Mesendoderm (in vitro differentiated cells): ENCODE measurements at regions not wholly inside any gene's neighbourhood (a gene's known extent, or its start where the extent isn't known, plus 50 kb on each side); places are given as distances from the start of the nearest gene placed in this dataset.

ENCODE experiments used
- DNase-seq: peaks from one replicate; pipeline ENCODE4 v3.0.0; 2013
- H2AK5ac ChIP-seq: 2 replicates; pipeline ENCODE4 v1.6.1; 2013; ENCODE audit warnings: low read length, inconsistent platforms
- H2BK120ac ChIP-seq: 2 replicates; pipeline ENCODE4 v1.6.1; 2013; ENCODE audit warnings: low read depth, mild to moderate bottlenecking, low read length, moderate library complexity, mixed read lengths
- H2BK15ac ChIP-seq: replicated peaks from 2 replicates; pipeline ENCODE4 v1.6.1; 2013; ENCODE audit warnings: low read depth, mild to moderate bottlenecking, moderate library complexity
- H2BK5ac ChIP-seq: 2 replicates; pipeline ENCODE4 v1.6.1; 2013; ENCODE audit warnings: low read length, inconsistent platforms
- H3K18ac ChIP-seq: 2 replicates; pipeline ENCODE4 v1.6.1; 2013; ENCODE audit warnings: mild to moderate bottlenecking, low read length, mixed read lengths
- H3K23ac ChIP-seq: one replicate; pipeline ENCODE4 v1.6.1; 2013; ENCODE audit warnings: low read length
- H3K27ac ChIP-seq: 2 replicates; pipeline ENCODE4 v1.5.1; 2013; ENCODE audit warnings: low read depth, mild to moderate bottlenecking, inconsistent platforms, low read length, moderate library complexity
- H3K27me3 ChIP-seq: 2 replicates; pipeline ENCODE4 v1.6.1; 2013; ENCODE audit warnings: low read length, control low read depth, mild to moderate bottlenecking, inconsistent platforms; ENCODE audit not compliant: insufficient read depth, poor library complexity
- H3K36me3 ChIP-seq: 2 replicates; pipeline ENCODE4 v1.6.1; 2013; ENCODE audit warnings: low read length, inconsistent platforms; ENCODE audit not compliant: control insufficient read depth, insufficient read depth
- H3K4ac ChIP-seq: one replicate; pipeline ENCODE4 v1.6.1; 2013; ENCODE audit warnings: low read depth, mild to moderate bottlenecking, low read length, moderate library complexity
- H3K4me1 ChIP-seq: 2 replicates; pipeline ENCODE4 v1.6.1; 2013; ENCODE audit warnings: low read depth, low read length, inconsistent platforms; ENCODE audit not compliant: control insufficient read depth
- H3K4me2 ChIP-seq: 2 replicates; pipeline ENCODE4 v1.6.1; 2013; ENCODE audit warnings: low read length
- H3K4me3 ChIP-seq: 2 replicates; pipeline ENCODE4 v1.5.1; 2013; ENCODE audit warnings: mild to moderate bottlenecking, low read length
- H3K56ac ChIP-seq: one replicate; pipeline ENCODE4 v1.6.1; 2013; ENCODE audit warnings: low read length
- H3K79me1 ChIP-seq: 2 replicates; pipeline ENCODE4 v1.6.1; 2013; ENCODE audit warnings: low read length, inconsistent platforms
- H3K79me2 ChIP-seq: 2 replicates; pipeline ENCODE4 v1.6.1; 2013; ENCODE audit warnings: mild to moderate bottlenecking, low read length; ENCODE audit not compliant: control insufficient read depth, insufficient read depth
- H3K9ac ChIP-seq: 2 replicates; pipeline ENCODE4 v1.6.1; 2013; ENCODE audit warnings: low read length, inconsistent platforms
- H4K5ac ChIP-seq: one replicate; pipeline ENCODE4 v1.6.1; 2013; ENCODE audit warnings: low read length
- H4K8ac ChIP-seq: one replicate; pipeline ENCODE4 v1.6.1; 2013; ENCODE audit warnings: low read depth, mild to moderate bottlenecking, control low read depth, low read length, moderate library complexity
- WGBS: extraction: QIAGEN DNeasy Blood & Tissue Kit; methylation state at CpG from one replicate; pipeline ENCODE4 v1.1.7; 2013; ENCODE audit warnings: low lambda C conversion rate, missing lambda C conversion rate; ENCODE audit not compliant: insufficient coverage; ENCODE audit errors: extremely low coverage; 5-methylcytosine and 5-hydroxymethylcytosine counted together

- no CpG with 5 or more reads among the region's 2 CpGs for WGBS
- Histone ChIP-seq H3K56ac (no peak overlapping the region), H3K27ac (no peak overlapping the region), H3K18ac (no peak overlapping the region), H3K36me3 (no peaks in the 10 kb centered on the region), H3K79me2 (no peaks in the 10 kb centered on the region), H2BK120ac (no peak overlapping the region), H3K4me3 (no peak overlapping the region), H3K27me3 (no peaks in the 10 kb centered on the region), H4K8ac (no peak overlapping the region), H3K4ac (no peak overlapping the region), H2BK5ac (no peak overlapping the region), H3K79me1 (no peaks in the 10 kb centered on the region), H3K4me1 (no peaks in the 10 kb centered on the region), H2BK15ac (no peak overlapping the region), H3K4me2 (no peak overlapping the region), H3K9ac (no peak overlapping the region), H3K23ac (no peak overlapping the region), H2AK5ac (no peak overlapping the region), H4K5ac (no peak overlapping the region)
- DNase-seq = peak; percentile 17
Observed at GRCh38 chr7:17186745-17187530, 111.5 kb upstream of the AHR start.

- DNase-seq = no peak
- H3K27ac ChIP-seq = no peak overlapping the region
- H2BK15ac ChIP-seq = no peak overlapping the region
- no CpG with 5 or more reads among the region's 5 CpGs for WGBS
- H2BK5ac ChIP-seq = no peak overlapping the region
- no peak overlapping the region for H3K18ac ChIP-seq
- no peaks in the 10 kb centered on the region for H3K4me1 ChIP-seq
- no peak overlapping the region for H3K4ac ChIP-seq
- no peak overlapping the region for H3K56ac ChIP-seq
- no peak overlapping the region for H2BK120ac ChIP-seq
- H3K4me2 ChIP-seq = no peak overlapping the region
- no peak overlapping the region for H4K5ac ChIP-seq
- no peaks in the 10 kb centered on the region for H3K79me1 ChIP-seq
- H4K8ac ChIP-seq = no peak overlapping the region
- H3K23ac ChIP-seq = no peak overlapping the region
- H3K36me3 ChIP-seq = no peaks in the 10 kb centered on the region
- H3K9ac ChIP-seq = no peak overlapping the region
- no peak overlapping the region for H2AK5ac ChIP-seq
- H3K4me3 ChIP-seq = no peak overlapping the region
- H3K27me3 ChIP-seq = no peaks in the 10 kb centered on the region
- no peaks in the 10 kb centered on the region for H3K79me2 ChIP-seq
Observed at GRCh38 chr7:17194656-17195055, 103.8 kb upstream of the AHR start.

GRCh38 chr7:17195576-17195975 lies 102.9 kb upstream of the AHR start:
- Histone ChIP-seq H3K27me3 (no peaks in the 10 kb centered on the region), H3K36me3 (no peaks in the 10 kb centered on the region), H3K4me3 (no peak overlapping the region), H3K4me2 (no peak overlapping the region), H3K56ac (no peak overlapping the region), H3K79me1 (no peaks in the 10 kb centered on the region), H3K23ac (no peak overlapping the region), H3K27ac (no peak overlapping the region), H3K79me2 (no peaks in the 10 kb centered on the region), H4K8ac (no peak overlapping the region), H2BK15ac (no peak overlapping the region), H2BK5ac (no peak overlapping the region), H2BK120ac (no peak overlapping the region), H2AK5ac (no peak overlapping the region), H3K18ac (no peak overlapping the region), H3K4ac (no peak overlapping the region), H4K5ac (no peak overlapping the region), H3K4me1 (no peaks in the 10 kb centered on the region), H3K9ac (no peak overlapping the region)
- DNase-seq = no peak
- no CpG with 5 or more reads among the region's 2 CpGs for WGBS

GRCh38 chr7:17205910-17206309 lies 92.5 kb upstream of the AHR start:
- WGBS = no CpG with 5 or more reads among the region's 3 CpGs
- no peak overlapping the region for H2BK5ac ChIP-seq
- H2BK15ac ChIP-seq = no peak overlapping the region
- H3K4me2 ChIP-seq = no peak overlapping the region
- H3K56ac ChIP-seq = no peak overlapping the region
- no peak overlapping the region for H4K8ac ChIP-seq
- no peak overlapping the region for H3K23ac ChIP-seq
- no peaks in the 10 kb centered on the region for H3K4me1 ChIP-seq
- DNase-seq = no peak
- no peak overlapping the region for H2BK120ac ChIP-seq
- no peak overlapping the region for H2AK5ac ChIP-seq
- H3K18ac ChIP-seq = no peak overlapping the region
- no peak overlapping the region for H3K4me3 ChIP-seq
- no peak overlapping the region for H3K4ac ChIP-seq
- H3K79me2 ChIP-seq = no peaks in the 10 kb centered on the region
- no peak overlapping the region for H4K5ac ChIP-seq
- no peaks in the 10 kb centered on the region for H3K36me3 ChIP-seq
- no peaks in the 10 kb centered on the region for H3K79me1 ChIP-seq
- H3K27ac ChIP-seq = no peak overlapping the region
- H3K9ac ChIP-seq = no peak overlapping the region
- H3K27me3 ChIP-seq = no peaks in the 10 kb centered on the region

GRCh38 chr7:17206349-17206905 lies 92.0 kb upstream of the AHR start:
- H3K4me1 ChIP-seq = no peaks in the 10 kb centered on the region
- no peak overlapping the region for H3K4me3 ChIP-seq
- H4K8ac ChIP-seq = no peak overlapping the region
- H3K4ac ChIP-seq = no peak overlapping the region
- H2BK15ac ChIP-seq = no peak overlapping the region
- H3K79me2 ChIP-seq = no peaks in the 10 kb centered on the region
- no peak overlapping the region for H3K23ac ChIP-seq
- H3K27me3 ChIP-seq = no peaks in the 10 kb centered on the region
- no peak overlapping the region for H3K27ac ChIP-seq
- no peak overlapping the region for H4K5ac ChIP-seq
- no CpG with 5 or more reads among the region's 3 CpGs for WGBS
- peak; percentile 26 for DNase-seq
- no peak overlapping the region for H3K9ac ChIP-seq
- no peak overlapping the region for H3K56ac ChIP-seq
- no peak overlapping the region for H2AK5ac ChIP-seq
- H2BK120ac ChIP-seq = no peak overlapping the region
- no peaks in the 10 kb centered on the region for H3K36me3 ChIP-seq
- no peak overlapping the region for H3K4me2 ChIP-seq
- no peaks in the 10 kb centered on the region for H3K79me1 ChIP-seq
- no peak overlapping the region for H3K18ac ChIP-seq
- H2BK5ac ChIP-seq = no peak overlapping the region

- Histone ChIP-seq H3K79me2 (no peaks in the 10 kb centered on the region), H4K5ac (no peak overlapping the region), H3K4ac (no peak overlapping the region), H3K18ac (no peak overlapping the region), H3K27ac (no peak overlapping the region), H3K4me1 (no peaks in the 10 kb centered on the region), H2BK120ac (no peak overlapping the region), H4K8ac (no peak overlapping the region), H2BK5ac (no peak overlapping the region), H3K23ac (no peak overlapping the region), H3K56ac (no peak overlapping the region), H3K4me3 (no peak overlapping the region), H3K4me2 (no peak overlapping the region), H2AK5ac (no peak overlapping the region), H3K79me1 (no peaks in the 10 kb centered on the region), H3K36me3 (no peaks in the 10 kb centered on the region), H2BK15ac (no peak overlapping the region), H3K9ac (no peak overlapping the region), H3K27me3 (no peaks in the 10 kb centered on the region)
- no CpG with 5 or more reads among the region's 1 CpG for WGBS
- no peak for DNase-seq
Observed at GRCh38 chr7:17207220-17207619, 91.2 kb upstream of the AHR start.
